ENCODE measurements at regions not wholly inside any gene's neighbourhood (a gene's known extent, or its start where the extent isn't known, plus 50 kb on each side); places are given as distances from the start of the nearest gene placed in this dataset.

- Histone ChIP-seq H3K9me3 (ENCODE audit: low read length) (no peaks in the 10 kb centered on the region), H2AFZ (ENCODE audit: low read length) (no peak overlapping the region), H3K9me2 (ENCODE audit: low read depth, low read length) (no peaks in the 10 kb centered on the region), H3K79me2 (ENCODE audit: insufficient read depth, low read length) (no peaks in the 10 kb centered on the region), H3K36me3 (ENCODE audit: insufficient read depth, low read length) (no peaks in the 10 kb centered on the region), H3K4me3 (ENCODE audit: low read depth, low read length, poor library complexity, severe bottlenecking) (no peak overlapping the region), H3K9ac (ENCODE audit: low read length) (no peak overlapping the region), H3K4me1 (ENCODE audit: insufficient read depth, low read length, severe bottlenecking) (no peaks in the 10 kb centered on the region), H3K27me3 (ENCODE audit: insufficient read depth, low read length) (no peaks in the 10 kb centered on the region), H3K4me2 (ENCODE audit: low read length) (no peak overlapping the region), H3F3A (ENCODE audit: insufficient read depth, low read length) (no peaks in the 10 kb centered on the region), H4K20me1 (ENCODE audit: insufficient read depth, low read length) (no peaks in the 10 kb centered on the region), H3K27ac (ENCODE audit: low read depth, low read length, poor library complexity, severe bottlenecking) (no peak overlapping the region)
- TF ChIP-seq CTCF (IDR thresholded peaks at IDR 0.05; ENCODE audit: low read length) (no peak), EZH2 (IDR thresholded peaks at IDR 0.05; ENCODE audit: borderline replicate concordance, low read length) (no peak)
These were observed 111.1 kb upstream of the ABI3BP start for GRCh38 chr3:101104321-101104720.

- no peaks in the 10 kb centered on the region for H3K36me3 ChIP-seq (ENCODE audit: insufficient read depth, low read length)
These were observed 109.6 kb upstream of the ABI3BP start for GRCh38 chr3:101102678-101103296.

GRCh38 chr3:101100361-101101009 is 107.3 kb upstream of the ABI3BP start:
- H3K4me2 ChIP-seq (ENCODE audit: low read length) = no peak overlapping the region
- no peaks in the 10 kb centered on the region for H3F3A ChIP-seq (ENCODE audit: insufficient read depth, low read length)
- no peak overlapping the region for H3K27ac ChIP-seq (ENCODE audit: low read depth, low read length, poor library complexity, severe bottlenecking)
- H3K4me1 ChIP-seq (ENCODE audit: insufficient read depth, low read length, severe bottlenecking) = no peaks in the 10 kb centered on the region
- no peaks in the 10 kb centered on the region for H3K9me2 ChIP-seq (ENCODE audit: low read depth, low read length)
- no peak overlapping the region for H2AFZ ChIP-seq (ENCODE audit: low read length)
- no peaks in the 10 kb centered on the region for H3K79me2 ChIP-seq (ENCODE audit: insufficient read depth, low read length)
- H3K9ac ChIP-seq (ENCODE audit: low read length) = no peak overlapping the region
- no peaks in the 10 kb centered on the region for H3K9me3 ChIP-seq (ENCODE audit: low read length)
- no peak overlapping the region for H3K4me3 ChIP-seq (ENCODE audit: low read depth, low read length, poor library complexity, severe bottlenecking)
- TF ChIP-seq EZH2 (IDR thresholded peaks at IDR 0.05; ENCODE audit: borderline replicate concordance, low read length) (no peak), CTCF (IDR thresholded peaks at IDR 0.05; ENCODE audit: low read length) (no peak)
- no peaks in the 10 kb centered on the region for H3K27me3 ChIP-seq (ENCODE audit: insufficient read depth, low read length)
- H3K36me3 ChIP-seq (ENCODE audit: insufficient read depth, low read length) = no peaks in the 10 kb centered on the region
- no peaks in the 10 kb centered on the region for H4K20me1 ChIP-seq (ENCODE audit: insufficient read depth, low read length)

More at GRCh38 chr3:101102678-101103296, 109.6 kb upstream of the ABI3BP start:
- H3K9ac ChIP-seq (ENCODE audit: low read length) = no peak overlapping the region
- H4K20me1 ChIP-seq (ENCODE audit: insufficient read depth, low read length) = no peaks in the 10 kb centered on the region
- no peak overlapping the region for H2AFZ ChIP-seq (ENCODE audit: low read length)
- no peak overlapping the region for H3K27ac ChIP-seq (ENCODE audit: low read depth, low read length, poor library complexity, severe bottlenecking)
- no peak overlapping the region for H3K4me2 ChIP-seq (ENCODE audit: low read length)
- H3K4me3 ChIP-seq (ENCODE audit: low read depth, low read length, poor library complexity, severe bottlenecking) = no peak overlapping the region
- no peak for TF ChIP-seq EZH2 (IDR thresholded peaks at IDR 0.05; ENCODE audit: borderline replicate concordance, low read length)
- TF ChIP-seq CTCF (IDR thresholded peaks at IDR 0.05; ENCODE audit: low read length) = no peak
- H3K79me2 ChIP-seq (ENCODE audit: insufficient read depth, low read length) = no peaks in the 10 kb centered on the region
- no peaks in the 10 kb centered on the region for H3K27me3 ChIP-seq (ENCODE audit: insufficient read depth, low read length)
- H3K9me3 ChIP-seq (ENCODE audit: low read length) = no peaks in the 10 kb centered on the region
- H3F3A ChIP-seq (ENCODE audit: insufficient read depth, low read length) = no peaks in the 10 kb centered on the region
- H3K9me2 ChIP-seq (ENCODE audit: low read depth, low read length) = no peaks in the 10 kb centered on the region
- H3K4me1 ChIP-seq (ENCODE audit: insufficient read depth, low read length, severe bottlenecking) = no peaks in the 10 kb centered on the region

Measured in OCI-LY1 (cell line).